Hepatocyte (in vitro differentiated cells): ENCODE measurements at regions not wholly inside any gene's neighbourhood (a gene's known extent, or its start where the extent isn't known, plus 50 kb on each side); places are given as distances from the start of the nearest gene placed in this dataset.
"Not testable (repeated sequence)": the region's sequence is repeated elsewhere in the genome, so short reads cannot be mapped to it uniquely, and the experiment has no call there.

Experiments
- DNase-seq: peaks from one replicate; pipeline ENCODE4 v3.0.0-alpha.2; 2016; ENCODE audit warnings: low spot score
- H2AFZ ChIP-seq: fragments of 200-600 bp; sonication (generic); 2 replicates; pipeline ENCODE4 v1.6.0; 2016; ENCODE audit warnings: antibody characterized with exemption, mild to moderate bottlenecking
- H3K27ac ChIP-seq: fragments of 200-600 bp; sonication (generic); 2 replicates; pipeline ENCODE4 v1.5.1; 2016; ENCODE audit warnings: mild to moderate bottlenecking
- H3K27me3 ChIP-seq: fragments of 200-600 bp; sonication (generic); 2 replicates; pipeline ENCODE4 v1.6.1; 2016
- H3K36me3 ChIP-seq: fragments of 200-600 bp; sonication (generic); replicated peaks from 2 replicates; pipeline ENCODE4 v1.5.1; 2016; ENCODE audit warnings: low read depth; ENCODE audit not compliant: insufficient read depth
- H3K4me1 ChIP-seq: fragments of 200-600 bp; sonication (generic); 2 replicates; pipeline ENCODE4 v1.5.1; 2016; ENCODE audit warnings: mild to moderate bottlenecking, moderate library complexity; ENCODE audit not compliant: insufficient read depth
- H3K4me2 ChIP-seq: fragments of 200-600 bp; sonication (generic); 2 replicates; pipeline ENCODE4 v1.6.0; 2016
- H3K4me3 ChIP-seq: fragments of 200-600 bp; sonication (generic); 2 replicates; pipeline ENCODE4 v1.5.1; 2016; ENCODE audit warnings: mild to moderate bottlenecking
- H3K79me2 ChIP-seq: fragments of 200-600 bp; sonication (generic); 2 replicates; pipeline ENCODE4 v1.6.0; 2017; ENCODE audit warnings: mild to moderate bottlenecking
- H3K9me2 ChIP-seq: fragments of 200-600 bp; sonication (generic); replicated peaks from 2 replicates; pipeline ENCODE4 v1.6.0; 2017; ENCODE audit warnings: mild to moderate bottlenecking; ENCODE audit not compliant: insufficient read depth
- H3K9me3 ChIP-seq: fragments of 200-600 bp; sonication (generic); 2 replicates; pipeline ENCODE4 v1.5.1; 2016; ENCODE audit warnings: low read depth, mild to moderate bottlenecking
- H4K20me1 ChIP-seq: fragments of 200-600 bp; sonication (generic); 2 replicates; pipeline ENCODE4 v1.6.0; 2016; ENCODE audit warnings: mild to moderate bottlenecking; ENCODE audit not compliant: insufficient read depth, poor library complexity, severe bottlenecking
- EZH2 ChIP-seq: fragments of 200-600 bp; sonication (generic); IDR thresholded peaks from 2 replicates; pipeline ENCODE4 v1.6.1; 2016; ENCODE audit warnings: antibody characterized with exemption, mild to moderate bottlenecking, borderline replicate concordance
- EZH2phosphoT487 ChIP-seq: fragments of 200-600 bp; sonication (generic); IDR thresholded peaks from one replicate; pipeline ENCODE4 v1.6.1; 2018; ENCODE audit warnings: antibody characterized with exemption, mild to moderate bottlenecking, low read depth, moderate library complexity; ENCODE audit not compliant: unreplicated experiment, severe bottlenecking
- WGBS: methylation state at CpG from one replicate; pipeline ENCODE4 v1.1.6; 2016; ENCODE audit warnings: low lambda C conversion rate; ENCODE audit errors: missing lambda C conversion rate; 5-methylcytosine and 5-hydroxymethylcytosine counted together
- TF ChIP-seq, protein P1 (sequence below): fragments of 200-600 bp; sonication (generic); IDR thresholded peaks from 2 replicates; pipeline ENCODE4 v1.5.1; 2016; ENCODE audit warnings: antibody characterized with exemption, mild to moderate bottlenecking; ENCODE audit not compliant: poor library complexity

- Histone ChIP-seq H3K9me3 (no peaks in the 10 kb centered on the region), H3K79me2 (no peaks in the 10 kb centered on the region), H3K4me1 (no peaks in the 10 kb centered on the region), H3K4me3 (no peak overlapping the region), H3K27me3 (no peaks in the 10 kb centered on the region), H3K36me3 (no peaks in the 10 kb centered on the region), H3K4me2 (no peak overlapping the region), H4K20me1 (no peaks in the 10 kb centered on the region), H3K9me2 (no peaks in the 10 kb centered on the region), H2AFZ (no peak overlapping the region), H3K27ac (no peak overlapping the region)
- no peak for DNase-seq
- TF ChIP-seq EZH2phosphoT487 = no peak
- TF ChIP-seq EZH2 = no peak
- TF ChIP-seq, protein P1, sequence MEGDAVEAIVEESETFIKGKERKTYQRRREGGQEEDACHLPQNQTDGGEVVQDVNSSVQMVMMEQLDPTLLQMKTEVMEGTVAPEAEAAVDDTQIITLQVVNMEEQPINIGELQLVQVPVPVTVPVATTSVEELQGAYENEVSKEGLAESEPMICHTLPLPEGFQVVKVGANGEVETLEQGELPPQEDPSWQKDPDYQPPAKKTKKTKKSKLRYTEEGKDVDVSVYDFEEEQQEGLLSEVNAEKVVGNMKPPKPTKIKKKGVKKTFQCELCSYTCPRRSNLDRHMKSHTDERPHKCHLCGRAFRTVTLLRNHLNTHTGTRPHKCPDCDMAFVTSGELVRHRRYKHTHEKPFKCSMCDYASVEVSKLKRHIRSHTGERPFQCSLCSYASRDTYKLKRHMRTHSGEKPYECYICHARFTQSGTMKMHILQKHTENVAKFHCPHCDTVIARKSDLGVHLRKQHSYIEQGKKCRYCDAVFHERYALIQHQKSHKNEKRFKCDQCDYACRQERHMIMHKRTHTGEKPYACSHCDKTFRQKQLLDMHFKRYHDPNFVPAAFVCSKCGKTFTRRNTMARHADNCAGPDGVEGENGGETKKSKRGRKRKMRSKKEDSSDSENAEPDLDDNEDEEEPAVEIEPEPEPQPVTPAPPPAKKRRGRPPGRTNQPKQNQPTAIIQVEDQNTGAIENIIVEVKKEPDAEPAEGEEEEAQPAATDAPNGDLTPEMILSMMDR = no peak
- 90% methylated on average over 6 of the region's 6 CpGs for WGBS
Measured at GRCh38 chr6:169085466-169085865, 168.2 kb downstream of the THBS2 start.

DNA sequence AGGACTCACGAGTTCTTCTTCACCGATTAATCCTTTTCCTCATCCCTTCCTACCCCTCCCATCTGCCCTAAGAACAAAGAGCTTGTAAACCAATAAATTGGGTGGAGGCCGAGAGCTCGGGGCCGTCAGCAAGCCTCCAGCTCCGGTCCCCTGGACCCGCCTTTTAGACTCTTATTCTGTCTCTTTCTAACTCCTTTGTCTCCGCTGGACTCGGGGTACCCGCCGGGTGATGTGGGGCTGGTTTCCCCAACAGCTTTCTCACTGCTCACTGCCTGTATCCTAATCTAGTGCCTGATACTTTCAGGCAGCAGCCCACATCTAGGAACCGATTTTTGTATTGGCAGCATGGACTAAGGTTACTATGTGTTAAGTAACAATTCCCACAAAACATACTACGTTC is 169.1 kb downstream of the THBS2 start:
- not testable (repeated sequence) for H4K20me1 ChIP-seq, H3K36me3 ChIP-seq, DNase-seq, H3K79me2 ChIP-seq, H3K9me2 ChIP-seq, H3K4me1 ChIP-seq, H3K9me3 ChIP-seq, H3K27me3 ChIP-seq, H3K4me3 ChIP-seq, H3K27ac ChIP-seq, H3K4me2 ChIP-seq, H2AFZ ChIP-seq
- WGBS = 87% methylated on average over 13 of the region's 13 CpGs

GRCh38 chr6:169084067-169084466 is 169.6 kb downstream of the THBS2 start:
- Histone ChIP-seq H3K9me2 (no peaks in the 10 kb centered on the region), H3K79me2 (no peaks in the 10 kb centered on the region), H3K4me3 (no peak overlapping the region), H3K9me3 (no peaks in the 10 kb centered on the region), H3K4me2 (no peak overlapping the region), H3K36me3 (no peaks in the 10 kb centered on the region), H2AFZ (no peak overlapping the region), H4K20me1 (no peaks in the 10 kb centered on the region), H3K4me1 (no peaks in the 10 kb centered on the region), H3K27ac (no peak overlapping the region), H3K27me3 (no peaks in the 10 kb centered on the region)
- 94% methylated on average over 10 of the region's 10 CpGs for WGBS
- DNase-seq = no peak
- TF ChIP-seq EZH2phosphoT487 (no peak), EZH2 (no peak)
- TF ChIP-seq, protein P1 = no peak

DNA sequence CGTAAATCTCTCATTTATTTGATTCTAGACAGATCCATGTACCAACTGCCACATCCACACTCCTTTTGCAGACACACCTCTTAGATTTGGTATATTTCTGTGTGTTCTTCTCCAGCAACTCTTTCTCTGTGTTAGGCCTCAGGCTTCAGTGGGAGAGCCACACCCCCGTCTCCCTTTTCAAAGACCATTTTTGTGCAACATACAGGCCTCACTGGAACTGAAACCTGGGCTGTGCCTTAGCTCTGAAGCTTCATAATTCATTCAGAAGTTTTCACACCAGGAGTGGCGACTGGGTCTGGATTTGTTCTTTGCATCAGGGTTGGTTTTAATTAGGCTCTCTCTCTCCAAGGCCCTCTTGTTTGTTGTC is 170.2 kb downstream of the THBS2 start:
- Histone ChIP-seq H3K27me3 (no peaks in the 10 kb centered on the region), H3K4me3 (no peak overlapping the region), H3K36me3 (no peaks in the 10 kb centered on the region), H3K9me3 (no peaks in the 10 kb centered on the region), H3K4me2 (no peak overlapping the region), H4K20me1 (no peaks in the 10 kb centered on the region), H3K79me2 (no peaks in the 10 kb centered on the region), H3K27ac (no peak overlapping the region), H3K9me2 (no peaks in the 10 kb centered on the region), H2AFZ (no peak overlapping the region), H3K4me1 (no peaks in the 10 kb centered on the region)
- WGBS = 75% methylated on average over 2 of the region's 3 CpGs
- no peak for DNase-seq
- TF ChIP-seq EZH2 (no peak), EZH2phosphoT487 (no peak)
- TF ChIP-seq, protein P1 = no peak
